GM10248 (cell line): ENCODE measurements at regions not wholly inside any gene's neighbourhood (a gene's known extent, or its start where the extent isn't known, plus 50 kb on each side); places are given as distances from the start of the nearest gene placed in this dataset.

Experiments used
- CTCF ChIA-PET: fragments of 300-600 bp; sonication (Branson Sonifier 250); formaldehyde crosslinking; extraction: SDS; loops from one replicate; lab custom pipeline; 2021; ENCODE audit warnings: antibody characterized with exemption; lab: Yijun Ruan, JAX
- POLR2A ChIA-PET: fragments of 350-650 bp; sonication (Branson Sonifier 250); formaldehyde crosslinking; extraction: SDS; loops from one replicate; lab custom pipeline; 2020; ENCODE audit warnings: antibody characterized with exemption; lab: Yijun Ruan, JAX
- DNase-seq: peaks from one replicate; pipeline ENCODE4 v3.0.0; 2012; ENCODE audit errors: extremely low spot score
- CTCF ChIP-seq: IDR thresholded peaks from 2 replicates; pipeline ENCODE4 v1.5.1; 2012; ENCODE audit warnings: mild to moderate bottlenecking, low read depth; ENCODE audit errors: extremely low read depth, missing control alignments, control extremely low read depth

GRCh38 chr6:2416128-2416712, 170.8 kb upstream of the GMDS start:
- ChIA-PET POLR2A (interaction anchor here (0.6 kb wide), 1 partner anchor 129 kb away, joined by 4 read pairs; no protein-coding TSS in a partner anchor), CTCF (no interaction called here)
- no peak for DNase-seq
- TF ChIP-seq CTCF, result no peak

- TF ChIP-seq CTCF, result no peak
- DNase-seq, result no peak
- ChIA-PET POLR2A (no interaction called here), CTCF (interaction anchor here (1.3 kb wide), 1 partner anchor 15 kb away, joined by 3 read pairs; no protein-coding TSS in a partner anchor)
These were observed 169.6 kb upstream of the GMDS start for GRCh38 chr6:2414885-2415547.

- no peak for DNase-seq
- POLR2A ChIA-PET, result no interaction called here
- no peak for TF ChIP-seq CTCF
- CTCF ChIA-PET, result no interaction called here
These were observed 167.3 kb upstream of the GMDS start for GRCh38 chr6:2412731-2413130.

GRCh38 chr6:2410656-2411380, 165.4 kb upstream of the GMDS start:
- TF ChIP-seq CTCF, result no peak
- ChIA-PET POLR2A (no interaction called here), CTCF (no interaction called here)
- no peak for DNase-seq

GRCh38 chr6:2407525-2407924, 162.1 kb upstream of the GMDS start:
- ChIA-PET CTCF (no interaction called here), POLR2A (no interaction called here)
- DNase-seq, result no peak
- TF ChIP-seq CTCF, result no peak

GRCh38 chr6:2404211-2404929, 159.0 kb upstream of the GMDS start:
- CTCF ChIA-PET, result interaction anchor here (2.1 kb wide), 1 partner anchor 10 kb away, joined by 6 read pairs; no protein-coding TSS in a partner anchor
- no peak for TF ChIP-seq CTCF
- POLR2A ChIA-PET, result no interaction called here
- DNase-seq, result no peak
